ENCODE measurements at regions not wholly inside any gene's neighbourhood (a gene's known extent, or its start where the extent isn't known, plus 50 kb on each side); places are given as distances from the start of the nearest gene placed in this dataset.

DNA sequence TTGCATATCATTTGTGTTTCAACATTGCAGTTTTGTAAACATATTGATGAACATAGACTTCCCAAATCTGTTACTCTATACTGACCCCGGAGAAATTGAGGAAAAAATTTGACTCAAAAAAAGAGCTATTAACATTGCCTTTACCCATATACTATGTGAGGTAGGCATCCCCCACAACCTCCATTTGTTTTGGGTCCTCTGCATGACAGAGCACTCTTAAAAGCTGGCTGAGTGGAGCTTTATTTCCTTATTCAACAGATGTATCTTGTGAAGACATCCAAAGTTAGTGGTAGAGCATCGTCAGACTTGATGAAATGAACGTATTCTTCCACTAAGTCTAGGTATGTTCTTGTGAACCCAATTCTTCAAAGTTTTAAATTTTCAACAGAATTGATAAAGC lies 310.5 kb downstream of the CDH9 start:
- TF ChIP-seq, protein P1, sequence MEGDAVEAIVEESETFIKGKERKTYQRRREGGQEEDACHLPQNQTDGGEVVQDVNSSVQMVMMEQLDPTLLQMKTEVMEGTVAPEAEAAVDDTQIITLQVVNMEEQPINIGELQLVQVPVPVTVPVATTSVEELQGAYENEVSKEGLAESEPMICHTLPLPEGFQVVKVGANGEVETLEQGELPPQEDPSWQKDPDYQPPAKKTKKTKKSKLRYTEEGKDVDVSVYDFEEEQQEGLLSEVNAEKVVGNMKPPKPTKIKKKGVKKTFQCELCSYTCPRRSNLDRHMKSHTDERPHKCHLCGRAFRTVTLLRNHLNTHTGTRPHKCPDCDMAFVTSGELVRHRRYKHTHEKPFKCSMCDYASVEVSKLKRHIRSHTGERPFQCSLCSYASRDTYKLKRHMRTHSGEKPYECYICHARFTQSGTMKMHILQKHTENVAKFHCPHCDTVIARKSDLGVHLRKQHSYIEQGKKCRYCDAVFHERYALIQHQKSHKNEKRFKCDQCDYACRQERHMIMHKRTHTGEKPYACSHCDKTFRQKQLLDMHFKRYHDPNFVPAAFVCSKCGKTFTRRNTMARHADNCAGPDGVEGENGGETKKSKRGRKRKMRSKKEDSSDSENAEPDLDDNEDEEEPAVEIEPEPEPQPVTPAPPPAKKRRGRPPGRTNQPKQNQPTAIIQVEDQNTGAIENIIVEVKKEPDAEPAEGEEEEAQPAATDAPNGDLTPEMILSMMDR (IDR thresholded peaks at IDR 0.05): no peak
- TF ChIP-seq POLR2A (IDR thresholded peaks at IDR 0.05): no peak

Measured in heart left ventricle (tissue), 13 donors.